ENCODE measurements at regions not wholly inside any gene's neighbourhood (a gene's known extent, or its start where the extent isn't known, plus 50 kb on each side); places are given as distances from the start of the nearest gene placed in this dataset.

DNA sequence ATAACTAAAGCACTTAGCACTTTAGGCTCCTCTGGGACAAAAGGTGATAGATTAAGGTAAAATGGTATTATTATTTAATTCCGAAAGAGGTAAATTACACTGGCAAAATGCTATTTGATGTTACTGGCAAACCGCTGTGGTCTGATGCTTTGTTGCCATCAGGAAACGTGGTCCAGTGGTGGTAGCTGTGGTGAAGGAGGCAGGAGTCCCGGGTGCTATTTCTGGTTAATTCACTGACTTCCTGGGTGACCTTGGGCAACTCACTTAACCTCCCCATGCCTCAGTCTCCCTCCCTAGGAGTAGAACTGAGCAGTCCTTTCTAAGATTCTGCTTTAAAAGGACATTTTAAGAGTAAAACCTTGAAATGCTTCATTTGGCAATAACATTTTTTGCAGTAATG is 233.4 kb downstream of the ZPLD1 start:
- H3K4me1 ChIP-seq = no peaks in the 10 kb centered on the region
- H3K27me3 ChIP-seq (ENCODE audit: insufficient read depth in 3 of 3, low read length in 2 of 3) = peaks cover 0 to 5% (median 0%) of the 10 kb centered on the region in 3 donors
- TF ChIP-seq, protein P1, sequence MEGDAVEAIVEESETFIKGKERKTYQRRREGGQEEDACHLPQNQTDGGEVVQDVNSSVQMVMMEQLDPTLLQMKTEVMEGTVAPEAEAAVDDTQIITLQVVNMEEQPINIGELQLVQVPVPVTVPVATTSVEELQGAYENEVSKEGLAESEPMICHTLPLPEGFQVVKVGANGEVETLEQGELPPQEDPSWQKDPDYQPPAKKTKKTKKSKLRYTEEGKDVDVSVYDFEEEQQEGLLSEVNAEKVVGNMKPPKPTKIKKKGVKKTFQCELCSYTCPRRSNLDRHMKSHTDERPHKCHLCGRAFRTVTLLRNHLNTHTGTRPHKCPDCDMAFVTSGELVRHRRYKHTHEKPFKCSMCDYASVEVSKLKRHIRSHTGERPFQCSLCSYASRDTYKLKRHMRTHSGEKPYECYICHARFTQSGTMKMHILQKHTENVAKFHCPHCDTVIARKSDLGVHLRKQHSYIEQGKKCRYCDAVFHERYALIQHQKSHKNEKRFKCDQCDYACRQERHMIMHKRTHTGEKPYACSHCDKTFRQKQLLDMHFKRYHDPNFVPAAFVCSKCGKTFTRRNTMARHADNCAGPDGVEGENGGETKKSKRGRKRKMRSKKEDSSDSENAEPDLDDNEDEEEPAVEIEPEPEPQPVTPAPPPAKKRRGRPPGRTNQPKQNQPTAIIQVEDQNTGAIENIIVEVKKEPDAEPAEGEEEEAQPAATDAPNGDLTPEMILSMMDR (IDR thresholded peaks at IDR 0.05) = no peak
- WGBS, 3 donors = 45 to 49% (median 45%) methylated on average over 4 of the region's 4 CpGs
- H3K36me3 ChIP-seq (ENCODE audit: insufficient read depth in 1 of 2, low read depth in 1 of 2) = no peaks in the 10 kb centered on the region
- H3K4me3 ChIP-seq = no peak overlapping the region
- no peak overlapping the region for H3K27ac ChIP-seq
- intact Hi-C loops (cut with DNase I) = loop anchor here in 1 of 2 donors (1.0 kb wide), 1 partner anchor 26 kb away; no protein-coding TSS in a partner anchor
- no peak for DNase-seq
- ATAC-seq = no peak
- no peaks in the 10 kb centered on the region for H3K9me3 ChIP-seq

DNA sequence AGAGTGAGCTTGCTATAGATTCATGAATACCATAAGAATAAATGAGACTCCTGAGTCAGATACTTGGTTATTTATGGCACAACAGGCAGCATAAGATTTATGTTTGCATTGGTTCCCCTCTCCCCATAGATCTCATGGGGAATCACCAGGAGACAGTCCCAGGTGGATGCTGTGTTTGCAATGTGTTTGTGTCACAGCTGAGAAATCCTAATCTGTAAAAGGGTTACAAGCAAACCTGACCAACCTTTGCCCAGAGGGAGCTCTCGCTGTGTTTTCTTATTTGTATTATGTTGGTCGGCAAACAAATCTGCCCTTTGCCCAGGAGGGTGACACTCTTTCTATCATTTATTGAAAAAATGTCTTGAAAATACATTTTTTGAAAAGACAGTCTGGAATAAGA is 236.2 kb downstream of the ZPLD1 start:
- ATAC-seq (no peak), DNase-seq (no peak)
- H3K4me1 ChIP-seq = no peaks in the 10 kb centered on the region
- intact Hi-C loops (cut with DNase I) = no loop called here
- no peak overlapping the region for H3K4me3 ChIP-seq
- TF ChIP-seq, protein P1 (IDR thresholded peaks at IDR 0.05) = no peak
- H3K27ac ChIP-seq = no peak overlapping the region
- H3K36me3 ChIP-seq (ENCODE audit: insufficient read depth in 1 of 2, low read depth in 1 of 2) = no peaks in the 10 kb centered on the region
- H3K27me3 ChIP-seq (ENCODE audit: insufficient read depth in 3 of 3, low read length in 2 of 3) = peaks cover 0 to 2% (median 0%) of the 10 kb centered on the region in 3 donors
- H3K9me3 ChIP-seq = no peaks in the 10 kb centered on the region
- WGBS, 3 donors = 70 to 83% (median 75%) methylated on average over 2 of the region's 2 CpGs

DNA sequence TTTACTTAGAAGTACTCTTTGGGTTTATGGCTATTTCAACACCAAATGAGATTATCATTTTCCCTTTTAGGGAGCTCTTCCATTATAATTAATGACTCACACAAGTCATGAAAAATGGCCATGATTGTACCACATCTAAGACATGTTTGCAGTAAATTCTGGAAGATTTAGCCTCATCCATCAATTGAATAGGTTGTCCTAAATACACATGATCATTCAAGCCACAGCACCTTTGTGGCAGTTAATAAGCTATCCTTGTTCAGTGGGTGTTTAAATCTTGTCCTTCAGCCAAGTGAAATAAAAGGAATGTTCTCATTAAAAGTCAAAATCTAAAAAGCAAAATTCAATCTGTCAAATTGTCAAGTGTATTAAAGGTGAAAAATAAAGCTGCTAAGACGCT is 237.5 kb downstream of the ZPLD1 start:
- WGBS, 3 donors = 76 to 85% (median 79%) methylated on average over 1 of the region's 1 CpG
- Histone ChIP-seq H3K36me3 (ENCODE audit: insufficient read depth in 1 of 2, low read depth in 1 of 2) (no peaks in the 10 kb centered on the region), H3K27me3 (ENCODE audit: insufficient read depth in 3 of 3, low read length in 2 of 3) (peaks cover 0 to 2% (median 0%) of the 10 kb centered on the region in 3 donors), H3K9me3 (no peaks in the 10 kb centered on the region), H3K4me1 (no peaks in the 10 kb centered on the region), H3K27ac (no peak overlapping the region), H3K4me3 (no peak overlapping the region)
- no peak for ATAC-seq
- no peak for DNase-seq
- TF ChIP-seq, protein P1 (IDR thresholded peaks at IDR 0.05) = no peak
- intact Hi-C loops (cut with DNase I) = no loop called here

DNA sequence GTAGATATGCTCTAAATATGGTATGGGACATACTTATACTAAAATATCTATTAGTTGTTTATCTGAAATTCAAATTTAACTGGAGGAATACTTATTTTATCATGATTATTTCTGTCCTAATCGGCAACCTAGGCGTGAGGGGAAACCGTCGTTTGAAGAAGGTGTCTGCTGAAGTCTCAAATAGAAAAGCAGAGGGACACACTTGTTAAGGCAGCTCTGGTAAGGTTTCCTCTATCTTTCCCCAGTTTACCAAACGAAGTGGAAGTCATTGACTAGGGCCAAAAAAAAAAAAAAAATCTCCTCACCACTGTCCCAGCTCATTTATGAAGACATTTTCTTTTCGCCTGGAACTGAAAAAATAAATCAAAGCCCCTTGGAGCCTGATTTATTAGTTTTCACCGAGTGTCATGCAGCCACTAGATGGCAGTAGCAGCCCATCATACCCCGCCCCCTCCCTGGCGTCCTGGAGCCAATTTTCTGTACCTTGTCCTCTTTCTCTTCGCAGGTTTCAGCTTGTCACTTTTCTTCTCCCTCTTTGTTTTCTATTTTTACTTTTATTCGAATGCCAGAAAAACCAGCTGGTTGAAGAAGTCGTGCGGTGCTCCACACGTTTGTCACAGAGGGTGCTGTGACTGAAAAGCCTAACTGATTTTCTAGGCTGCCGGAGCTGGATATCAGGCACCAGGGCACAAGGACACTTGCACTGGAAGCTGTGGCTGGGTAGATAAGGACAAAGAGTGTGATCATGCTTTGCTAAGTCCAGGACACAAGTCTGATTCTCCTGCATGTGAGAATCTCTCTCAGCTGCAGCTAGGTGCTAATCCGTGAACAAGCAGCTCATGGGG is 238.7 kb downstream of the ZPLD1 start:
- Histone ChIP-seq H3K4me3 (no peak overlapping the region), H3K36me3 (ENCODE audit: insufficient read depth in 1 of 2, low read depth in 1 of 2) (no peaks in the 10 kb centered on the region), H3K4me1 (no peaks in the 10 kb centered on the region), H3K27me3 (ENCODE audit: insufficient read depth in 3 of 3, low read length in 2 of 3) (peaks cover 0 to 3% (median 0%) of the 10 kb centered on the region in 3 donors), H3K9me3 (no peaks in the 10 kb centered on the region), H3K27ac (no peak overlapping the region)
- intact Hi-C loops (cut with DNase I) = no loop called here
- WGBS, 3 donors = 12 to 15% (median 14%) methylated on average over 16 of the region's 16 CpGs
- DNase-seq (peak; percentile 37 to 63), ATAC-seq (peak in 2 of 4 donors; percentile 50 to 80)
- TF ChIP-seq, protein P1 (IDR thresholded peaks at IDR 0.05) = peak; percentile 72

All from psoas muscle (tissue), 7 donors.